OCI-LY7 (cell line): ENCODE measurements at regions not wholly inside any gene's neighbourhood (a gene's known extent, or its start where the extent isn't known, plus 50 kb on each side); places are given as distances from the start of the nearest gene placed in this dataset.

Experiments
- BruUV-seq: library from RNA; stranded (reverse); fragments of 400-500 nt; replicated peaks from 2 replicates; lab custom pipeline; 2021; lab: Mats Ljungman, UMichigan
- CTCF ChIA-PET: fragments of 300-600 bp; sonication (Branson Sonifier 250); formaldehyde crosslinking; loops from one replicate; lab custom pipeline; 2022; ENCODE audit warnings: antibody characterized with exemption; ENCODE audit not compliant: unreplicated experiment; lab: Charles Lee
- POLR2A ChIA-PET: fragments of 300-600 bp; sonication (Branson Sonifier 250); formaldehyde crosslinking; loops from one replicate; lab custom pipeline; 2022; ENCODE audit warnings: antibody characterized with exemption; lab: Charles Lee
- DNase-seq: peaks from one replicate; pipeline ENCODE4 v3.0.0-alpha.2; 2015; ENCODE audit warnings: low spot score
- H2AFZ ChIP-seq: fragments of 200-600 bp; sonication (generic), shearing (Covaris generic); 2 replicates; pipeline ENCODE4 v1.6.1; 2014; ENCODE audit warnings: mild to moderate bottlenecking, antibody characterized with exemption, low read length, moderate library complexity
- H3K27ac ChIP-seq: fragments of 200-600 bp; sonication (generic); 2 replicates; pipeline ENCODE4 v1.5.1; 2014; ENCODE audit warnings: mixed run types, low read depth, mild to moderate bottlenecking, moderate library complexity, low read length, inconsistent platforms; ENCODE audit not compliant: poor library complexity, severe bottlenecking
- H3K36me3 ChIP-seq: fragments of 200-600 bp; sonication (generic); 2 replicates; pipeline ENCODE4 v1.6.1; 2014; ENCODE audit warnings: mild to moderate bottlenecking, antibody characterized with exemption, low read length, moderate library complexity, mixed read lengths; ENCODE audit not compliant: insufficient read depth
- H3K4me1 ChIP-seq: fragments of 200-600 bp; sonication (generic); 2 replicates; pipeline ENCODE4 v1.5.1; 2014; ENCODE audit warnings: mild to moderate bottlenecking, low read length; ENCODE audit not compliant: insufficient read depth, poor library complexity, severe bottlenecking
- H3K4me2 ChIP-seq: fragments of 200-600 bp; sonication (generic); 2 replicates; pipeline ENCODE4 v1.6.1; 2014; ENCODE audit warnings: mild to moderate bottlenecking, low read length
- H3K4me3 ChIP-seq: fragments of 200-600 bp; sonication (generic); 2 replicates; pipeline ENCODE4 v1.5.1; 2014; ENCODE audit warnings: mild to moderate bottlenecking, low read depth, low read length; ENCODE audit not compliant: poor library complexity, severe bottlenecking
- H3K79me2 ChIP-seq: fragments of 200-600 bp; sonication (generic); 2 replicates; pipeline ENCODE4 v1.6.1; 2016; ENCODE audit warnings: low read depth, mild to moderate bottlenecking, low read length, moderate library complexity, mixed read lengths; ENCODE audit not compliant: insufficient read depth
- H3K9me2 ChIP-seq: fragments of 200-600 bp; sonication (generic); 2 replicates; pipeline ENCODE4 v1.6.1; 2016; ENCODE audit warnings: mild to moderate bottlenecking, low read length, mixed read lengths; ENCODE audit not compliant: insufficient read depth
- H3K9me3 ChIP-seq: fragments of 200-600 bp; sonication (generic); 2 replicates; pipeline ENCODE4 v1.6.1; 2014; ENCODE audit warnings: mild to moderate bottlenecking, mixed run types, low read length, mixed read lengths
- H4K20me1 ChIP-seq: fragments of 200-600 bp; sonication (generic); 2 replicates; pipeline ENCODE4 v1.6.1; 2014; ENCODE audit warnings: mild to moderate bottlenecking, antibody characterized with exemption, low read length, moderate library complexity, mixed read lengths; ENCODE audit not compliant: insufficient read depth
- EZH2phosphoT487 ChIP-seq: fragments of 200-600 bp; sonication (generic); IDR thresholded peaks from 2 replicates; pipeline ENCODE4 v1.6.1; 2018; ENCODE audit warnings: low read depth, borderline replicate concordance, mild to moderate bottlenecking, mixed run types, antibody characterized with exemption, low read length, moderate library complexity, mixed read lengths
- intact Hi-C: fragments of 100-400 bp; cut with micrococcal nuclease; formaldehyde crosslinking; loops from one replicate; pipeline ENCODE4 v1.10.0; 2022; ENCODE audit not compliant: unreplicated experiment
- TF ChIP-seq, protein P1 (sequence below): fragments of 200-600 bp; sonication (generic); conservative IDR thresholded peaks from 2 replicates; pipeline ENCODE4 v1.5.1; 2014; ENCODE audit warnings: mild to moderate bottlenecking, antibody characterized with exemption, low read length, moderate library complexity, mixed read lengths

DNA sequence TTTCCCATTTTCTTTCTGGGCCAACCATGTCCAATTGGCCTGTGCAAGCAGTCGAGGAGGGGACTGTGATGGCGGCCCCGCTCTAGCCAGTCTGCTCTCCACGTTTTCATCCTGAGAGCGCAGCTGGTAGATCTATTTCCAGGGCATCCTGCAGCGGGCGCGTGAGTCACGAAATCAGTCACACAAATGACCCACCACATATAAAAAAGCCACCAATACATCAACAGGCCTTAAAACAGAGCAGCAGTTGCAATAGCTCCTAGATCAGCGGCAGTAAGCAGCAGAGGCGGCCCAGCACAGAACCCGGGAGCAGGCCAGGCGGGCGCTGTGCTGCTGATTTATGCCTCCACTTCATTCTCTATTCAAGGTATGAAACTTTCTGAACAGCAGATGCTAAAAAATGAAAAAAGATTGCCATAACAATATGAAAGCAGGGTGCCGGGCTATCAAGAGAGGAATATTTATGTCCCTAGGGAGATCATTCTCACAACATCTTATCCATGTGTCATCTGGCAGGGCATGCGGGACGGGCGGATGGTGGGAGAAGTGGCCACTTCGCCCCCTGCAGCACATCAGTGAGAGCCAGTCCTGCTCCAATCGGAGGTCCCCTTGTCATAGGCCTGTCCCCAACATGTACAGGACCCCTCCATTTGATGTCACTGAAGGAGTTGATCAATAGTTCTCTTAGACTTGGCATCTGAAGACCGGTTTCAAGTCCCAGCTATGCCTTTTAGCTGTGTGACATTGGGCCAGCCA lies 98.0 kb upstream of the GPR26 start:
- Histone ChIP-seq H2AFZ (no peak overlapping the region), H3K4me3 (no peak overlapping the region), H3K79me2 (no peaks in the 10 kb centered on the region), H3K36me3 (no peaks in the 10 kb centered on the region), H3K9me3 (no peaks in the 10 kb centered on the region), H3K4me2 (no peak overlapping the region), H4K20me1 (no peaks in the 10 kb centered on the region), H3K27ac (no peak overlapping the region), H3K9me2 (no peaks in the 10 kb centered on the region), H3K4me1 (no peaks in the 10 kb centered on the region)
- no TSS peak for BruUV-seq
- CTCF ChIA-PET = no interaction called here
- POLR2A ChIA-PET = no interaction called here
- no peak for DNase-seq
- no peak for TF ChIP-seq EZH2phosphoT487
- TF ChIP-seq, protein P1, sequence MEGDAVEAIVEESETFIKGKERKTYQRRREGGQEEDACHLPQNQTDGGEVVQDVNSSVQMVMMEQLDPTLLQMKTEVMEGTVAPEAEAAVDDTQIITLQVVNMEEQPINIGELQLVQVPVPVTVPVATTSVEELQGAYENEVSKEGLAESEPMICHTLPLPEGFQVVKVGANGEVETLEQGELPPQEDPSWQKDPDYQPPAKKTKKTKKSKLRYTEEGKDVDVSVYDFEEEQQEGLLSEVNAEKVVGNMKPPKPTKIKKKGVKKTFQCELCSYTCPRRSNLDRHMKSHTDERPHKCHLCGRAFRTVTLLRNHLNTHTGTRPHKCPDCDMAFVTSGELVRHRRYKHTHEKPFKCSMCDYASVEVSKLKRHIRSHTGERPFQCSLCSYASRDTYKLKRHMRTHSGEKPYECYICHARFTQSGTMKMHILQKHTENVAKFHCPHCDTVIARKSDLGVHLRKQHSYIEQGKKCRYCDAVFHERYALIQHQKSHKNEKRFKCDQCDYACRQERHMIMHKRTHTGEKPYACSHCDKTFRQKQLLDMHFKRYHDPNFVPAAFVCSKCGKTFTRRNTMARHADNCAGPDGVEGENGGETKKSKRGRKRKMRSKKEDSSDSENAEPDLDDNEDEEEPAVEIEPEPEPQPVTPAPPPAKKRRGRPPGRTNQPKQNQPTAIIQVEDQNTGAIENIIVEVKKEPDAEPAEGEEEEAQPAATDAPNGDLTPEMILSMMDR = no peak
- intact Hi-C loops = no loop called here

DNA sequence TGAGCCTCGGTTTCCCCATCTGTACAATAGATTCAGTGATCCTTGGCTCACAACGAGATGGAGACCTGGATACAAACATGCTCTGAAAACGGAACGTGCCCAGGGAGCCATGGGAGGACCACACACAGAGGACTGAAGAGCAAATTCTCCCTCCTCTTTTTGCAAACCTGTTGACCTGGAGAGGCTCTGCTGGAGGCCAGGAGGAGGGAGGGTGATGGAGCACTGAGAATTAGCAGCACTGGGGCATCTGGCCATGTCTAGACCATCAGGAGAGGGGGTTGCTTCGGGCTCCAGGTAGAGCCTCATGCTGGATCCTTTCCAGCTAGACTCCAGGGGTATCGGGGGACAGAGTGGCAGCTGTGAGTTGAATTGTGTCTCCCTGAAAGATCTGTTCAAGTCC lies 97.4 kb upstream of the GPR26 start:
- DNase-seq = no peak
- Histone ChIP-seq H3K9me2 (no peaks in the 10 kb centered on the region), H3K79me2 (no peaks in the 10 kb centered on the region), H4K20me1 (no peaks in the 10 kb centered on the region), H3K36me3 (no peaks in the 10 kb centered on the region), H3K4me1 (no peaks in the 10 kb centered on the region), H3K27ac (no peak overlapping the region), H3K9me3 (no peaks in the 10 kb centered on the region), H3K4me2 (no peak overlapping the region), H2AFZ (no peak overlapping the region), H3K4me3 (no peak overlapping the region)
- no peak for TF ChIP-seq EZH2phosphoT487
- TF ChIP-seq, protein P1 = no peak
- POLR2A ChIA-PET = no interaction called here
- BruUV-seq = no TSS peak
- CTCF ChIA-PET = no interaction called here
- intact Hi-C loops = no loop called here

DNA sequence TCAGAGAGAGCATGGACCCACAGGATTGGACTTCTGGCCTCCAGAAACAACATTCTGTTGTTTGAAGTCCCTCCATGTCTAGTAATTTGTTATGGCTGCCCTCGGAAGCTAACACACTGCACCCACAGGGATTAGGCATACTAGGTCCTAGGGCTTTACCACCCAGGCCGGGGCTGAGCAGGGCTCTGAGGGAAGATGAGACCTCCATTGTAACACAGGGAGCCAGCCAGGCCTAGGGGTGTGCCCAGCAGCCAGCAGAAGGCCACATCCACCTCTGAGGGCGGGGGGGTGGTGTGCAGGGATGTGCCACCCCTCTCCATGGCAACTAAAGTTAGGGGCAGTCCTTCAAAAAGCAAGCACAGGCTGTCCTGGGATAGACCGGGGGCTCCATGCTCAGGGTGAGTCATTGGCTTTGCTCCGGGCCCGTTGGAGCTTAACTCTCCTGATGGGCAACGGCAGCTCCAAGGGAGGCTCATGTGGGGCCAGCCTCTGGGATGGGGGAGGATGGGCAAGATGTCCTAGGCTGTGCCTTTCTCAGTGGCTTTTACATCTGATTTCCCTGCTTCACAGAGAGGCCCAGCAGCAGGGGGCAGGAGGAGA lies 96.6 kb upstream of the GPR26 start:
- intact Hi-C loops = no loop called here
- Histone ChIP-seq H3K9me2 (no peaks in the 10 kb centered on the region), H3K27ac (no peak overlapping the region), H2AFZ (no peak overlapping the region), H3K4me3 (no peak overlapping the region), H3K9me3 (no peaks in the 10 kb centered on the region), H3K79me2 (no peaks in the 10 kb centered on the region), H3K4me1 (no peaks in the 10 kb centered on the region), H3K4me2 (no peak overlapping the region), H3K36me3 (no peaks in the 10 kb centered on the region), H4K20me1 (no peaks in the 10 kb centered on the region)
- ChIA-PET CTCF (no interaction called here), POLR2A (no interaction called here)
- TF ChIP-seq, protein P1 = no peak
- no peak for TF ChIP-seq EZH2phosphoT487
- no TSS peak for BruUV-seq
- DNase-seq = no peak
